WTC11 (cell line): ENCODE measurements at regions not wholly inside any gene's neighbourhood (a gene's known extent, or its start where the extent isn't known, plus 50 kb on each side); places are given as distances from the start of the nearest gene placed in this dataset.

Source experiments
- ATAC-seq: fragments of 200-7000 bp; cut with Tn5 transposase; 2 replicates; pipeline ENCODE4 v1.10.0; 2021; ENCODE audit warnings: mild to moderate bottlenecking, moderate library complexity
- CTCF ChIA-PET: fragments of 300-600 bp; sonication (Branson Sonifier 250); formaldehyde crosslinking; loops from one replicate; lab custom pipeline; 2021; ENCODE audit warnings: antibody characterized with exemption; lab: Charles Lee
- POLR2A ChIA-PET: fragments of 350-600 bp; sonication (Branson Sonifier 250); formaldehyde crosslinking; loops from one replicate; lab custom pipeline; 2021; ENCODE audit warnings: antibody characterized with exemption; lab: Charles Lee
- DNase-seq: peaks from one replicate; pipeline ENCODE4 v3.0.0; 2021; ENCODE audit warnings: low spot score
- H3K27ac Mint-ChIP-seq: 2 replicates; pipeline ENCODE4 v1.8.0; 2021; ENCODE audit warnings: mixed read lengths
- H3K27me3 Mint-ChIP-seq: 2 replicates; pipeline ENCODE4 v1.8.0; 2021; ENCODE audit warnings: low read depth, mild to moderate bottlenecking, moderate library complexity, mixed read lengths
- H3K36me3 Mint-ChIP-seq: 2 replicates; pipeline ENCODE4 v1.8.0; 2021; ENCODE audit warnings: mixed read lengths
- H3K4me1 Mint-ChIP-seq: 2 replicates; pipeline ENCODE4 v1.8.0; 2022; ENCODE audit warnings: mixed read lengths
- H3K4me3 Mint-ChIP-seq: 2 replicates; pipeline ENCODE4 v1.8.0; 2021; ENCODE audit warnings: mild to moderate bottlenecking, moderate library complexity, mixed read lengths
- H3K9me3 Mint-ChIP-seq: 2 replicates; pipeline ENCODE4 v1.8.0; 2021; ENCODE audit warnings: mixed read lengths
- CREB1 ChIP-seq: sonication (generic); formaldehyde crosslinking; IDR thresholded peaks from 2 replicates; pipeline ENCODE4 v1.8.0; 2023; ENCODE audit warnings: mild to moderate bottlenecking, missing genetic modification reagents
- FOXK1 ChIP-seq: sonication (generic); formaldehyde crosslinking; IDR thresholded peaks from 2 replicates; pipeline ENCODE4 v1.8.0; 2022; ENCODE audit warnings: mild to moderate bottlenecking, moderate library complexity, missing genetic modification reagents
- FOXP1 ChIP-seq: sonication (generic); formaldehyde crosslinking; IDR thresholded peaks from 2 replicates; pipeline ENCODE4 v1.8.0; 2022; ENCODE audit warnings: missing genetic modification reagents, mild to moderate bottlenecking, moderate library complexity, borderline replicate concordance
- GABPB1 ChIP-seq: sonication (generic); formaldehyde crosslinking; IDR thresholded peaks from 2 replicates; pipeline ENCODE4 v1.8.1; 2023; ENCODE audit warnings: mild to moderate bottlenecking, missing genetic modification reagents
- HMGA2 ChIP-seq: fragments of 250-450 bp; sonication (Bioruptor Pico); IDR thresholded peaks from 2 replicates; pipeline ENCODE4 v1.4.0; 2021; ENCODE audit warnings: mild to moderate bottlenecking, moderate library complexity
- IRF2 ChIP-seq: sonication (generic); formaldehyde crosslinking; IDR thresholded peaks from 2 replicates; pipeline ENCODE4 v1.8.0; 2022; ENCODE audit warnings: low read depth, missing genetic modification reagents, borderline replicate concordance
- NR3C1 ChIP-seq: sonication (generic); formaldehyde crosslinking; conservative IDR thresholded peaks from 2 replicates; pipeline ENCODE4 v1.8.1; 2023; ENCODE audit warnings: low read depth, mild to moderate bottlenecking, missing genetic modification reagents
- RORB ChIP-seq: fragments of 250-450 bp; sonication (Bioruptor Pico); IDR thresholded peaks from 2 replicates; pipeline ENCODE4 v1.9.0; 2021; ENCODE audit warnings: mild to moderate bottlenecking
- SP1 ChIP-seq: sonication (generic); formaldehyde crosslinking; conservative IDR thresholded peaks from 2 replicates; pipeline ENCODE4 v1.8.1; 2022; ENCODE audit warnings: missing genetic modification reagents
- TCF7 ChIP-seq: sonication (generic); formaldehyde crosslinking; IDR thresholded peaks from 2 replicates; pipeline ENCODE4 v1.8.0; 2022; ENCODE audit warnings: mild to moderate bottlenecking, low read depth, missing genetic modification reagents, moderate library complexity
- TEAD1 ChIP-seq: sonication (generic); formaldehyde crosslinking; IDR thresholded peaks from 2 replicates; pipeline ENCODE4 v1.8.0; 2022; ENCODE audit warnings: mild to moderate bottlenecking, missing genetic modification reagents
- TP53 ChIP-seq: sonication (generic); formaldehyde crosslinking; IDR thresholded peaks from 2 replicates; pipeline ENCODE4 v1.8.1; 2023; ENCODE audit warnings: mild to moderate bottlenecking, missing genetic modification reagents
- ZNF138 ChIP-seq: sonication (generic); formaldehyde crosslinking; conservative IDR thresholded peaks from 2 replicates; pipeline ENCODE4 v1.8.1; 2022; ENCODE audit warnings: mild to moderate bottlenecking, moderate library complexity, missing genetic modification reagents
- ZNF219 ChIP-seq: sonication (generic); formaldehyde crosslinking; IDR thresholded peaks from 2 replicates; pipeline ENCODE4 v1.8.0; 2023; ENCODE audit warnings: missing genetic modification reagents, mild to moderate bottlenecking, borderline replicate concordance
- ZNF263 ChIP-seq: sonication (generic); formaldehyde crosslinking; IDR thresholded peaks from 2 replicates; pipeline ENCODE4 v1.8.1; 2022; ENCODE audit warnings: low read depth, mild to moderate bottlenecking, moderate library complexity, missing genetic modification reagents
- ZNF317 ChIP-seq: sonication (generic); formaldehyde crosslinking; IDR thresholded peaks from 2 replicates; pipeline ENCODE4 v1.8.1; 2023; ENCODE audit warnings: low read depth, mild to moderate bottlenecking, moderate library complexity, missing genetic modification reagents, borderline replicate concordance
- TF ChIP-seq, protein P1 (sequence below): sonication (generic); formaldehyde crosslinking; IDR thresholded peaks from 2 replicates; pipeline ENCODE4 v1.8.1; 2023; ENCODE audit warnings: mild to moderate bottlenecking, missing genetic modification reagents, moderate library complexity
- TF ChIP-seq, protein P2 (sequence below): sonication (generic); formaldehyde crosslinking; IDR thresholded peaks from 2 replicates; pipeline ENCODE4 v1.8.1; 2022; ENCODE audit warnings: mild to moderate bottlenecking, moderate library complexity, missing genetic modification reagents
- TF ChIP-seq, protein P3 (sequence below): sonication (generic); formaldehyde crosslinking; IDR thresholded peaks from 2 replicates; pipeline ENCODE4 v1.8.1; 2022; ENCODE audit warnings: low read depth, mild to moderate bottlenecking, moderate library complexity, missing genetic modification reagents, borderline replicate concordance
- TF ChIP-seq, protein P4 (sequence below): sonication (generic); formaldehyde crosslinking; IDR thresholded peaks from 2 replicates; pipeline ENCODE4 v1.8.1; 2022; ENCODE audit warnings: missing genetic modification reagents, borderline replicate concordance
- TF ChIP-seq, protein P5 (sequence below): sonication (generic); formaldehyde crosslinking; IDR thresholded peaks from 2 replicates; pipeline ENCODE4 v1.8.0; 2023; ENCODE audit warnings: missing genetic modification reagents
- TF ChIP-seq, protein P6 (sequence below): sonication (generic); formaldehyde crosslinking; IDR thresholded peaks from 2 replicates; pipeline ENCODE4 v1.8.0; 2022; ENCODE audit warnings: mild to moderate bottlenecking, missing genetic modification reagents
- TF ChIP-seq, protein P7 (sequence below): sonication (generic); formaldehyde crosslinking; IDR thresholded peaks from 2 replicates; pipeline ENCODE4 v1.8.0; 2022; ENCODE audit warnings: mild to moderate bottlenecking, missing genetic modification reagents

DNA sequence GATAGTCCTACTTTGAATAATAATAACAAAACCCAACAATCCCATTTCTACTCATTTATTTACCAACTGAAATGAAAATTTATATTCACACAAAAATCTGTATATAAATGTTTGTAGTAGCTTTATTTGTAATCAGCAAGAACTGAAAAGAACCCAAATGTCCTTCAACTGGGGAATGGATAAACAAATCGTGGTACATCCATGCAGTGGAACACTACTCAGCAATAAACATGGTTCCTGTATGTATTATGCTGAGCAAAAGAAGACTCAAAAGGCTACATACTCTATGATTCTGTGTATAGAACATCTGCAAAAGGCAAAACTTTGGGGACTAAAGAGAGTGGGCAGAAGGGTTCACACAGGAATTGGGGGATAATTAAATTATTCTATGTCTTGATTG lies 136.1 kb upstream of the HAND1 start:
- Mint-ChIP-seq H3K27me3 (peaks cover 65% of the 10 kb centered on the region), H3K36me3 (no peaks in the 10 kb centered on the region), H3K4me3 (no peak overlapping the region), H3K9me3 (peaks cover 3% of the 10 kb centered on the region; the same call in 1 of the 2 replicates), H3K27ac (no peak overlapping the region), H3K4me1 (peaks cover 8% of the 10 kb centered on the region)
- ATAC-seq (no peak), DNase-seq (no peak)
- POLR2A ChIA-PET = no interaction called here
- CTCF ChIA-PET = interaction anchor here (2.5 kb wide), 1 partner anchor 93 kb away, joined by 10 read pairs; no protein-coding TSS in a partner anchor
- TF ChIP-seq, protein P1, sequence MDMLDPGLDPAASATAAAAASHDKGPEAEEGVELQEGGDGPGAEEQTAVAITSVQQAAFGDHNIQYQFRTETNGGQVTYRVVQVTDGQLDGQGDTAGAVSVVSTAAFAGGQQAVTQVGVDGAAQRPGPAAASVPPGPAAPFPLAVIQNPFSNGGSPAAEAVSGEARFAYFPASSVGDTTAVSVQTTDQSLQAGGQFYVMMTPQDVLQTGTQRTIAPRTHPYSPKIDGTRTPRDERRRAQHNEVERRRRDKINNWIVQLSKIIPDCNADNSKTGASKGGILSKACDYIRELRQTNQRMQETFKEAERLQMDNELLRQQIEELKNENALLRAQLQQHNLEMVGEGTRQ (CRISPR knock-in tag) = no peak
- TF ChIP-seq CREB1 (no peak), HMGA2 (CRISPR knock-in tag) (no peak), ZNF263 (CRISPR knock-in tag) (no peak), ZNF138 (CRISPR knock-in tag) (no peak), TP53 (CRISPR knock-in tag) (no peak), ZNF219 (CRISPR knock-in tag) (no peak), TCF7 (CRISPR knock-in tag) (no peak), TEAD1 (CRISPR knock-in tag) (no peak), IRF2 (no peak)
- TF ChIP-seq, protein P2, sequence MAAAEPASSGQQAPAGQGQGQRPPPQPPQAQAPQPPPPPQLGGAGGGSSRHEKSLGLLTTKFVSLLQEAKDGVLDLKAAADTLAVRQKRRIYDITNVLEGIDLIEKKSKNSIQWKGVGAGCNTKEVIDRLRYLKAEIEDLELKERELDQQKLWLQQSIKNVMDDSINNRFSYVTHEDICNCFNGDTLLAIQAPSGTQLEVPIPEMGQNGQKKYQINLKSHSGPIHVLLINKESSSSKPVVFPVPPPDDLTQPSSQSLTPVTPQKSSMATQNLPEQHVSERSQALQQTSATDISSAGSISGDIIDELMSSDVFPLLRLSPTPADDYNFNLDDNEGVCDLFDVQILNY (CRISPR knock-in tag) = no peak
- TF ChIP-seq, protein P3, sequence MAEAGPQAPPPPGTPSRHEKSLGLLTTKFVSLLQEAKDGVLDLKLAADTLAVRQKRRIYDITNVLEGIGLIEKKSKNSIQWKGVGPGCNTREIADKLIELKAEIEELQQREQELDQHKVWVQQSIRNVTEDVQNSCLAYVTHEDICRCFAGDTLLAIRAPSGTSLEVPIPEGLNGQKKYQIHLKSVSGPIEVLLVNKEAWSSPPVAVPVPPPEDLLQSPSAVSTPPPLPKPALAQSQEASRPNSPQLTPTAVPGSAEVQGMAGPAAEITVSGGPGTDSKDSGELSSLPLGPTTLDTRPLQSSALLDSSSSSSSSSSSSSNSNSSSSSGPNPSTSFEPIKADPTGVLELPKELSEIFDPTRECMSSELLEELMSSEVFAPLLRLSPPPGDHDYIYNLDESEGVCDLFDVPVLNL (CRISPR knock-in tag) = no peak

DNA sequence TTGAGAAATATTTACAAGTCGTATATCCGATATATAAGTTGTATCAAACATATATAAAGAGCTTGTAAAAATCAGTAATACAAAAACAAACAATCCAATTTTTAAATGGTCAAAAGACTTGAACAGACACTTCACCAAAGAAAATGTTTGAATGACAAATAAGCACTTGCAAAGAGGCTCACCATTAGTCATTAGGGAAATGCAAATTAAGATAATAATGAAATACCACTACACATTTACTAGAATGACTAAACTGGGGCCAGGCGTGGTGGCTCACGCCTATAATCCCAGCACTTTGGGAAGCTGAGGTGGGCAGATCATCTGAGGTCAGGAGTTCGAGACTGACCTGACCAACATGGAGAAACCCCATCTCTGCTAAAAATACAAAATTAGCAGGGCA lies 134.6 kb upstream of the HAND1 start:
- no peak for TF ChIP-seq ZNF263 (CRISPR knock-in tag)
- TF ChIP-seq, protein P4, sequence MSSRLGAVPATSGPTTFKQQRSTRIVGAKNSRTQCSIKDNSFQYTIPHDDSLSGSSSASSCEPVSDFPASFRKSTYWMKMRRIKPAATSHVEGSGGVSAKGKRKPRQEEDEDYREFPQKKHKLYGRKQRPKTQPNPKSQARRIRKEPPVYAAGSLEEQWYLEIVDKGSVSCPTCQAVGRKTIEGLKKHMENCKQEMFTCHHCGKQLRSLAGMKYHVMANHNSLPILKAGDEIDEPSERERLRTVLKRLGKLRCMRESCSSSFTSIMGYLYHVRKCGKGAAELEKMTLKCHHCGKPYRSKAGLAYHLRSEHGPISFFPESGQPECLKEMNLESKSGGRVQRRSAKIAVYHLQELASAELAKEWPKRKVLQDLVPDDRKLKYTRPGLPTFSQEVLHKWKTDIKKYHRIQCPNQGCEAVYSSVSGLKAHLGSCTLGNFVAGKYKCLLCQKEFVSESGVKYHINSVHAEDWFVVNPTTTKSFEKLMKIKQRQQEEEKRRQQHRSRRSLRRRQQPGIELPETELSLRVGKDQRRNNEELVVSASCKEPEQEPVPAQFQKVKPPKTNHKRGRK (CRISPR knock-in tag) = no peak
- TF ChIP-seq, protein P5, sequence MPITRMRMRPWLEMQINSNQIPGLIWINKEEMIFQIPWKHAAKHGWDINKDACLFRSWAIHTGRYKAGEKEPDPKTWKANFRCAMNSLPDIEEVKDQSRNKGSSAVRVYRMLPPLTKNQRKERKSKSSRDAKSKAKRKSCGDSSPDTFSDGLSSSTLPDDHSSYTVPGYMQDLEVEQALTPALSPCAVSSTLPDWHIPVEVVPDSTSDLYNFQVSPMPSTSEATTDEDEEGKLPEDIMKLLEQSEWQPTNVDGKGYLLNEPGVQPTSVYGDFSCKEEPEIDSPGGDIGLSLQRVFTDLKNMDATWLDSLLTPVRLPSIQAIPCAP (CRISPR knock-in tag) = no peak
- TF ChIP-seq ZNF317 = no peak
- TF ChIP-seq, protein P6, sequence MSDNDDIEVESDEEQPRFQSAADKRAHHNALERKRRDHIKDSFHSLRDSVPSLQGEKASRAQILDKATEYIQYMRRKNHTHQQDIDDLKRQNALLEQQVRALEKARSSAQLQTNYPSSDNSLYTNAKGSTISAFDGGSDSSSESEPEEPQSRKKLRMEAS (CRISPR knock-in tag) = no peak
- TF ChIP-seq SP1 (CRISPR knock-in tag) = no peak
- TF ChIP-seq NR3C1 = no peak
- TF ChIP-seq, protein P7, sequence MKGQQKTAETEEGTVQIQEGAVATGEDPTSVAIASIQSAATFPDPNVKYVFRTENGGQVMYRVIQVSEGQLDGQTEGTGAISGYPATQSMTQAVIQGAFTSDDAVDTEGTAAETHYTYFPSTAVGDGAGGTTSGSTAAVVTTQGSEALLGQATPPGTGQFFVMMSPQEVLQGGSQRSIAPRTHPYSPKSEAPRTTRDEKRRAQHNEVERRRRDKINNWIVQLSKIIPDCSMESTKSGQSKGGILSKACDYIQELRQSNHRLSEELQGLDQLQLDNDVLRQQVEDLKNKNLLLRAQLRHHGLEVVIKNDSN = no peak
- no peak for TF ChIP-seq RORB
- no peak for TF ChIP-seq GABPB1 (CRISPR knock-in tag)
- no peak for TF ChIP-seq FOXP1 (CRISPR knock-in tag)
- TF ChIP-seq FOXK1 (CRISPR knock-in tag) = no peak
- ChIA-PET POLR2A (no interaction called here), CTCF (interaction anchor here (0.6 to 6.2 kb wide), 5 partner anchors 91 to 150 kb away, joined by 3 to 91 read pairs (median 4); no protein-coding TSS in a partner anchor)
- Mint-ChIP-seq H3K4me3 (no peak overlapping the region), H3K27me3 (peaks cover 74% of the 10 kb centered on the region), H3K27ac (no peak overlapping the region), H3K36me3 (no peaks in the 10 kb centered on the region), H3K4me1 (peaks cover 19% of the 10 kb centered on the region), H3K9me3 (peaks cover 3% of the 10 kb centered on the region; the same call in 1 of the 2 replicates)
- no peak for ATAC-seq
- no peak for DNase-seq
